ENCODE measurements at regions not wholly inside any gene's neighbourhood (a gene's known extent, or its start where the extent isn't known, plus 50 kb on each side); places are given as distances from the start of the nearest gene placed in this dataset.

DNA sequence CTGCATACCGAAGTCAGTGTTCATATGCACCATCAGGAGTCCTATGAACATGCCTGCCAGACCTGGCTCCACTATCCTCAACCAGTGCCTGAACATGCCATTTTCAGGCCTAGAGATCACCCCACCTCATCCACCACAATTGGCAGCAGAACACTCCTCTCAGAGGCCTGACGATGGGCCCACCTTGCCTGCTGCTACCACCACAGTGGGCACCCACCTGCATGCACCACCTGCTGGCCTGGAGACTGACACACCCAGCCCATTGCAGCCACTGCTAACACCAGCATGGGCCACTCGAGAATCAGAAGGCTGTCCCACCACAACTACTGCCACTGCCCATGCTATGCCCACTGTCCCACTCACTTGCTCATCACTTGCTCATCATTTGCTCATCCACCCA, 130.7 kb upstream of the FAM13C start:
- no TSS peak for BruUV-seq (replicated peaks)
- TF ChIP-seq TCF7L2 (IDR thresholded peaks at IDR 0.05; ENCODE audit: low read depth, low read length) (no peak), SIN3A (IDR thresholded peaks at IDR 0.05; ENCODE audit: borderline replicate concordance, insufficient read depth, low read depth, low read length) (no peak), POLR2AphosphoS5 (IDR thresholded peaks at IDR 0.05; ENCODE audit: low read depth, low read length) (no peak)
- TF ChIP-seq, protein P1, sequence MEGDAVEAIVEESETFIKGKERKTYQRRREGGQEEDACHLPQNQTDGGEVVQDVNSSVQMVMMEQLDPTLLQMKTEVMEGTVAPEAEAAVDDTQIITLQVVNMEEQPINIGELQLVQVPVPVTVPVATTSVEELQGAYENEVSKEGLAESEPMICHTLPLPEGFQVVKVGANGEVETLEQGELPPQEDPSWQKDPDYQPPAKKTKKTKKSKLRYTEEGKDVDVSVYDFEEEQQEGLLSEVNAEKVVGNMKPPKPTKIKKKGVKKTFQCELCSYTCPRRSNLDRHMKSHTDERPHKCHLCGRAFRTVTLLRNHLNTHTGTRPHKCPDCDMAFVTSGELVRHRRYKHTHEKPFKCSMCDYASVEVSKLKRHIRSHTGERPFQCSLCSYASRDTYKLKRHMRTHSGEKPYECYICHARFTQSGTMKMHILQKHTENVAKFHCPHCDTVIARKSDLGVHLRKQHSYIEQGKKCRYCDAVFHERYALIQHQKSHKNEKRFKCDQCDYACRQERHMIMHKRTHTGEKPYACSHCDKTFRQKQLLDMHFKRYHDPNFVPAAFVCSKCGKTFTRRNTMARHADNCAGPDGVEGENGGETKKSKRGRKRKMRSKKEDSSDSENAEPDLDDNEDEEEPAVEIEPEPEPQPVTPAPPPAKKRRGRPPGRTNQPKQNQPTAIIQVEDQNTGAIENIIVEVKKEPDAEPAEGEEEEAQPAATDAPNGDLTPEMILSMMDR (IDR thresholded peaks at IDR 0.05), result no peak
- Histone ChIP-seq H3K9me3 (ENCODE audit: control insufficient read depth, insufficient read depth, low read depth, low read length) (peaks cover 3% of the 10 kb centered on the region; the same call in 1 of the 2 replicates), H3K4me3 (ENCODE audit: low read depth in 2 of 2, low read length in 2 of 2) (no peak overlapping the region), H3K27me3 (ENCODE audit: control insufficient read depth, insufficient read depth, low read length) (no peaks in the 10 kb centered on the region), H3K27ac (ENCODE audit: low read length) (no peak overlapping the region), H3K4me1 (ENCODE audit: control insufficient read depth, insufficient read depth, low read length) (no peaks in the 10 kb centered on the region), H3K36me3 (ENCODE audit: control insufficient read depth, insufficient read depth, low read length) (no peaks in the 10 kb centered on the region)
- DNase-seq (ENCODE audit: low read depth, low spot score) (no peak), ATAC-seq (no peak)
- intact Hi-C loops (cut with micrococcal nuclease; ENCODE audit: unreplicated experiment), result no loop called here
- ChIA-PET CTCF (no interaction called here), POLR2A (no interaction called here)
- in situ Hi-C loops (cut with HindIII; ENCODE audit: low pct_unique_long_range_greater_than_20kb, low sequenced_read_pairs), result no loop called here

DNA sequence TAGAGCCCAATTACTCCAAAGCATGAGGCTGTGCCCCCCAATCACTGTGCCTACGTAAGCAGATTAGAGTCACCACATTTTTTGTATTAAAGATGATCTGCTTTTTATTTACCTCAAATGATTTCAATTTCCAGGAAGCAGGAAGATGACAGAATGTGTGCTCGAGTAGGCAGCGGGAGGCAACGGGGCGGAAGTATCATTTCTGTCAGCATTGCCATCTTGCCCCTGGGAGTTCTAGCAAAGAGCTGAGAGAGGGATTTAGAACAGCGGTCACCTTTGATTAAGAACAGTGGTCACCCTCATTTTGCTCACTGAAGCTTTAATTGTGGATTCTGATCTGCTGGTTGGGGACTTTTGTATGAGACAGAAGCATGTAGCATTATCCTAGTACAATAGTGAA, 117.1 kb upstream of the FAM13C start:
- ChIA-PET POLR2A (no interaction called here), CTCF (no interaction called here)
- H3K36me3 ChIP-seq (ENCODE audit: control insufficient read depth, insufficient read depth, low read length), result no peaks in the 10 kb centered on the region
- no peak for DNase-seq (ENCODE audit: low read depth, low spot score)
- no peaks in the 10 kb centered on the region for H3K9me3 ChIP-seq (ENCODE audit: control insufficient read depth, insufficient read depth, low read depth, low read length)
- no peaks in the 10 kb centered on the region for H3K4me1 ChIP-seq (ENCODE audit: control insufficient read depth, insufficient read depth, low read length)
- no peak overlapping the region for H3K4me3 ChIP-seq (ENCODE audit: low read depth in 2 of 2, low read length in 2 of 2)
- ATAC-seq, result no peak
- intact Hi-C loops (cut with micrococcal nuclease; ENCODE audit: unreplicated experiment), result no loop called here
- no peak overlapping the region for H3K27ac ChIP-seq (ENCODE audit: low read length)
- H3K27me3 ChIP-seq (ENCODE audit: control insufficient read depth, insufficient read depth, low read length), result no peaks in the 10 kb centered on the region
- in situ Hi-C loops (cut with HindIII; ENCODE audit: low pct_unique_long_range_greater_than_20kb, low sequenced_read_pairs), result no loop called here
- no TSS peak for BruUV-seq (replicated peaks)
- TF ChIP-seq, protein P2, sequence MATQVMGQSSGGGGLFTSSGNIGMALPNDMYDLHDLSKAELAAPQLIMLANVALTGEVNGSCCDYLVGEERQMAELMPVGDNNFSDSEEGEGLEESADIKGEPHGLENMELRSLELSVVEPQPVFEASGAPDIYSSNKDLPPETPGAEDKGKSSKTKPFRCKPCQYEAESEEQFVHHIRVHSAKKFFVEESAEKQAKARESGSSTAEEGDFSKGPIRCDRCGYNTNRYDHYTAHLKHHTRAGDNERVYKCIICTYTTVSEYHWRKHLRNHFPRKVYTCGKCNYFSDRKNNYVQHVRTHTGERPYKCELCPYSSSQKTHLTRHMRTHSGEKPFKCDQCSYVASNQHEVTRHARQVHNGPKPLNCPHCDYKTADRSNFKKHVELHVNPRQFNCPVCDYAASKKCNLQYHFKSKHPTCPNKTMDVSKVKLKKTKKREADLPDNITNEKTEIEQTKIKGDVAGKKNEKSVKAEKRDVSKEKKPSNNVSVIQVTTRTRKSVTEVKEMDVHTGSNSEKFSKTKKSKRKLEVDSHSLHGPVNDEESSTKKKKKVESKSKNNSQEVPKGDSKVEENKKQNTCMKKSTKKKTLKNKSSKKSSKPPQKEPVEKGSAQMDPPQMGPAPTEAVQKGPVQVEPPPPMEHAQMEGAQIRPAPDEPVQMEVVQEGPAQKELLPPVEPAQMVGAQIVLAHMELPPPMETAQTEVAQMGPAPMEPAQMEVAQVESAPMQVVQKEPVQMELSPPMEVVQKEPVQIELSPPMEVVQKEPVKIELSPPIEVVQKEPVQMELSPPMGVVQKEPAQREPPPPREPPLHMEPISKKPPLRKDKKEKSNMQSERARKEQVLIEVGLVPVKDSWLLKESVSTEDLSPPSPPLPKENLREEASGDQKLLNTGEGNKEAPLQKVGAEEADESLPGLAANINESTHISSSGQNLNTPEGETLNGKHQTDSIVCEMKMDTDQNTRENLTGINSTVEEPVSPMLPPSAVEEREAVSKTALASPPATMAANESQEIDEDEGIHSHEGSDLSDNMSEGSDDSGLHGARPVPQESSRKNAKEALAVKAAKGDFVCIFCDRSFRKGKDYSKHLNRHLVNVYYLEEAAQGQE (IDR thresholded peaks at IDR 0.05; ENCODE audit: insufficient read depth in 1 of 2, low read depth in 2 of 2, low read length in 1 of 2), result no peak
- TF ChIP-seq SIN3A (IDR thresholded peaks at IDR 0.05; ENCODE audit: borderline replicate concordance, insufficient read depth, low read depth, low read length), result no peak
- no peak for TF ChIP-seq POLR2AphosphoS5 (IDR thresholded peaks at IDR 0.05; ENCODE audit: low read depth, low read length)
- TF ChIP-seq, protein P1 (IDR thresholded peaks at IDR 0.05), result no peak
- TF ChIP-seq TCF7L2 (IDR thresholded peaks at IDR 0.05; ENCODE audit: low read depth, low read length), result no peak

Data from Panc1 (cell line).